ENCODE measurements at regions not wholly inside any gene's neighbourhood (a gene's known extent, or its start where the extent isn't known, plus 50 kb on each side); places are given as distances from the start of the nearest gene placed in this dataset.

- Histone ChIP-seq H3K27ac (ENCODE audit: low read depth, low read length, poor library complexity, severe bottlenecking) (no peak overlapping the region), H3K4me1 (ENCODE audit: insufficient read depth, low read length, severe bottlenecking) (no peaks in the 10 kb centered on the region), H3K27me3 (ENCODE audit: insufficient read depth, low read length) (no peaks in the 10 kb centered on the region), H3K9me2 (ENCODE audit: low read depth, low read length) (no peaks in the 10 kb centered on the region), H4K20me1 (ENCODE audit: insufficient read depth, low read length) (no peaks in the 10 kb centered on the region), H3F3A (ENCODE audit: insufficient read depth, low read length) (no peaks in the 10 kb centered on the region), H3K79me2 (ENCODE audit: insufficient read depth, low read length) (no peaks in the 10 kb centered on the region), H3K9ac (ENCODE audit: low read length) (no peak overlapping the region), H3K36me3 (ENCODE audit: insufficient read depth, low read length) (no peaks in the 10 kb centered on the region), H3K9me3 (ENCODE audit: low read length) (no peaks in the 10 kb centered on the region; the same call in 1 of the 2 replicates), H3K4me3 (ENCODE audit: low read depth, low read length, poor library complexity, severe bottlenecking) (no peak overlapping the region), H3K4me2 (ENCODE audit: low read length) (no peak overlapping the region), H2AFZ (ENCODE audit: low read length) (no peak overlapping the region)
- no peak for TF ChIP-seq EZH2 (IDR thresholded peaks at IDR 0.05; ENCODE audit: borderline replicate concordance, low read length)
- no peak for TF ChIP-seq CTCF (IDR thresholded peaks at IDR 0.05; ENCODE audit: low read length)
Measured at GRCh38 chr12:131357920-131358319, 353.0 kb upstream of the SFSWAP start.

GRCh38 chr12:131362291-131363211, 348.3 kb upstream of the SFSWAP start:
- H3K79me2 ChIP-seq (ENCODE audit: insufficient read depth, low read length), result no peaks in the 10 kb centered on the region
- H3K27me3 ChIP-seq (ENCODE audit: insufficient read depth, low read length), result no peaks in the 10 kb centered on the region
- H3K4me2 ChIP-seq (ENCODE audit: low read length), result no peak overlapping the region
- no peak overlapping the region for H2AFZ ChIP-seq (ENCODE audit: low read length)
- TF ChIP-seq CTCF (IDR thresholded peaks at IDR 0.05; ENCODE audit: low read length) (no peak), EZH2 (IDR thresholded peaks at IDR 0.05; ENCODE audit: borderline replicate concordance, low read length) (no peak)
- H3K36me3 ChIP-seq (ENCODE audit: insufficient read depth, low read length), result no peaks in the 10 kb centered on the region
- no peaks in the 10 kb centered on the region; the same call in 1 of the 2 replicates for H3K9me3 ChIP-seq (ENCODE audit: low read length)
- H3K9me2 ChIP-seq (ENCODE audit: low read depth, low read length), result no peaks in the 10 kb centered on the region
- no peaks in the 10 kb centered on the region for H3F3A ChIP-seq (ENCODE audit: insufficient read depth, low read length)
- no peak overlapping the region for H3K27ac ChIP-seq (ENCODE audit: low read depth, low read length, poor library complexity, severe bottlenecking)
- no peaks in the 10 kb centered on the region for H4K20me1 ChIP-seq (ENCODE audit: insufficient read depth, low read length)
- no peak overlapping the region for H3K4me3 ChIP-seq (ENCODE audit: low read depth, low read length, poor library complexity, severe bottlenecking)
- no peaks in the 10 kb centered on the region for H3K4me1 ChIP-seq (ENCODE audit: insufficient read depth, low read length, severe bottlenecking)
- H3K9ac ChIP-seq (ENCODE audit: low read length), result no peak overlapping the region

- H3K79me2 ChIP-seq (ENCODE audit: insufficient read depth, low read length), result no peaks in the 10 kb centered on the region
- no peak overlapping the region for H3K4me3 ChIP-seq (ENCODE audit: low read depth, low read length, poor library complexity, severe bottlenecking)
- H2AFZ ChIP-seq (ENCODE audit: low read length), result no peak overlapping the region
- no peaks in the 10 kb centered on the region for H3K27me3 ChIP-seq (ENCODE audit: insufficient read depth, low read length)
- no peak overlapping the region for H3K27ac ChIP-seq (ENCODE audit: low read depth, low read length, poor library complexity, severe bottlenecking)
- no peaks in the 10 kb centered on the region for H3K4me1 ChIP-seq (ENCODE audit: insufficient read depth, low read length, severe bottlenecking)
- H4K20me1 ChIP-seq (ENCODE audit: insufficient read depth, low read length), result no peaks in the 10 kb centered on the region
- no peaks in the 10 kb centered on the region; the same call in 1 of the 2 replicates for H3K9me3 ChIP-seq (ENCODE audit: low read length)
- no peak overlapping the region for H3K4me2 ChIP-seq (ENCODE audit: low read length)
- H3K9ac ChIP-seq (ENCODE audit: low read length), result no peak overlapping the region
- no peaks in the 10 kb centered on the region for H3K9me2 ChIP-seq (ENCODE audit: low read depth, low read length)
- H3K36me3 ChIP-seq (ENCODE audit: insufficient read depth, low read length), result no peaks in the 10 kb centered on the region
- TF ChIP-seq CTCF (IDR thresholded peaks at IDR 0.05; ENCODE audit: low read length), result no peak
- TF ChIP-seq EZH2 (IDR thresholded peaks at IDR 0.05; ENCODE audit: borderline replicate concordance, low read length), result no peak
- H3F3A ChIP-seq (ENCODE audit: insufficient read depth, low read length), result no peaks in the 10 kb centered on the region
Measured at GRCh38 chr12:131363393-131363792, 347.5 kb upstream of the SFSWAP start.

Data from OCI-LY1 (cell line).